GM23248 (cell line): ENCODE measurements at regions not wholly inside any gene's neighbourhood (a gene's known extent, or its start where the extent isn't known, plus 50 kb on each side); places are given as distances from the start of the nearest gene placed in this dataset.

Experiments used
- EZH2 ChIP-seq: fragments of 200-600 bp; sonication (generic); IDR thresholded peaks from 2 replicates; pipeline ENCODE4 v1.6.1; 2018; ENCODE audit warnings: antibody characterized with exemption, mild to moderate bottlenecking; ENCODE audit not compliant: insufficient read depth, poor library complexity, severe bottlenecking
- EZH2phosphoT487 ChIP-seq: fragments of 200-600 bp; sonication (generic); IDR thresholded peaks from 2 replicates; pipeline ENCODE4 v1.6.1; 2018; ENCODE audit warnings: antibody characterized with exemption, moderate library complexity, mild to moderate bottlenecking, low read depth; ENCODE audit not compliant: insufficient read depth

- no peak for TF ChIP-seq EZH2
- TF ChIP-seq EZH2phosphoT487, result no peak
Observed at GRCh38 chr19:28907534-28907933, 305.4 kb downstream of the UQCRFS1 start.
